ENCODE measurements at regions not wholly inside any gene's neighbourhood (a gene's known extent, or its start where the extent isn't known, plus 50 kb on each side); places are given as distances from the start of the nearest gene placed in this dataset.

GRCh38 chr9:19992556-19992955 is 203.7 kb upstream of the SLC24A2 start:
- no peak for DNase-seq

GRCh38 chr9:19989213-19989612 is 200.4 kb upstream of the SLC24A2 start:
- no peak for DNase-seq

- DNase-seq, result no peak
Observed at GRCh38 chr9:19988281-19988680, 199.4 kb upstream of the SLC24A2 start.

DNA sequence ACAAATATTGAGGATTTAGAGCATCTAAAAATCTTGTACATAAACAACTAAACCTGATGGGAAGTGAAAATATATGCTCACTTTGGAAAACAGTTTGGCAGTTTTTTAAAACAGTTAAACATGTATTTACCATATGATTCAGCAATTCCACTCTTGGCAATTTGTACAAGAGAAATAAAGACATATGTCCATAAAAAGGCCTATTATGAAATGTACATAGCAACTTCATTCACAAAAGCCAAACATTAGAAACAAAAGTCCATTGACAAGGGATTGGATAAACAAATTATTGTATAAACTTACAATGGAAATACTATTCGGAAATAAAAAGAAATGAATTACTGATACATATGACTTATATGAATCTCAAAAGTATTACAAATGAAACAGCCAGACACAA is 196.2 kb upstream of the SLC24A2 start:
- no peak for DNase-seq

GRCh38 chr9:19976226-19976625 is 187.4 kb upstream of the SLC24A2 start:
- no peak for DNase-seq

GRCh38 chr9:19975499-19975898 is 186.7 kb upstream of the SLC24A2 start:
- no peak for DNase-seq

GRCh38 chr9:19969721-19970120 is 180.9 kb upstream of the SLC24A2 start:
- no peak for DNase-seq

GRCh38 chr9:19967888-19968459 is 179.1 kb upstream of the SLC24A2 start:
- no peak for DNase-seq

DNA sequence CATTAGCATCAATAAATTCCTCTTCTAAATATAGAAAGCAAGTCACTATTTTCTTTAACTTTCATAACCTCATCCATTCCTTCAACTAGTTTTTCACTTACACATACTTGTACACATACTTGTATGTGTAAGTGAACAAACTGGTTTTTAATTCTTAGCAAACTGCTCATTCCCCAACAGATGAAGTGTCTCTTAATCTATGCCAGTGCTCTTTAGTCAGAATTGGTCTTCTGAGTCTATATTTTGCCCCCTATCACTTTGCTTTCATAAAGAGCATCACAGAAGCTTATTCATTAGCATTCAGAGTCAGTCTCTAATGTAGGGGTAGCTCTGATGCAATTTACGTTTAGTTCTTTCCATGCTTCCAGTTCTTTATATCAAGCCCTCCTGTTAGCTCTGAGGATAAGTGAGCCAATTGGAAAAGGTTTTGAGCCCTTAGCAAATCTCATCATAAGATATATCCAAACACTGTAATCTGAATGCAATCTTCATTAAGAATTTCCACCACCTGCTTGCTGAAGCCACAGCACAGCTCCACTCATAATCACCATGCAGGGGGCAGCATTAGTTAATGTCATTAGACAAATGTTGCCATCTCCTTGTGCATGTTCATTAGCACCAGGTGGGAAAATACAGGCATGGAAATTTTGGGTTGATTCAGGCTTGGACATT is 178.5 kb upstream of the SLC24A2 start:
- no peak for DNase-seq

GRCh38 chr9:19965336-19965735 is 176.5 kb upstream of the SLC24A2 start:
- no peak for DNase-seq

- no peak for DNase-seq
Observed at GRCh38 chr9:19947996-19948395, 159.2 kb upstream of the SLC24A2 start.

DNA sequence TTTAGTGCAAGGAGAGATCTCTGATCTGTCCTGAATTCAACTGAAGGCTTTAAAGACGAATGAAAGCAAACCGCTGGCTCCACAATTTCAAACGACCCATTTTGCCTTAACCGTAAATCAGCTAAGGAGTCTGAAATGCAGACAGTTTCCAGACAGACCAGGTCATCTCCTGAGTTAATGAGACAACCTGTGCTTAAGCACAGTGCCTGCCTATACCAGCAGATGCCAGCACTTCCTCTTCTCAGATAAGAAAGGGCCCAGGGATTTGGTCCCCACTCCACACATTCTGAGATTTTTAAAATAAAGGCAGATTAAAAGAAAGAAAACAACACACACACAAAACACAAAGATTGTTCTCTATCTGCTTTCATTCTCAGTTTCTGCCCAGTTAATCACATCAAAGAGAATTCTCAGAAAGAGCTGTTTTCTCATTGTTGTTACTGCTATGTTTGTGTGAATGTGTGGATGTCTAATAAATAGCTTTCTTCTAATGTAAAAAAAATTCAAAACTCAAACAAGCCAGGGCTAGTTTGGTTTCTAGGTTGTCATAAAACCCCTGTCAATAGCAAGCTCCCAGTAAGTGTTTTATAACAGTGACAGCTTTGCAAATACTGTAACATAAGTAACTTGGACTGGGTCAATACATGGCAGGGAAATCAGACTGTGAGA is 157.7 kb upstream of the SLC24A2 start:
- no peak for DNase-seq

DNA sequence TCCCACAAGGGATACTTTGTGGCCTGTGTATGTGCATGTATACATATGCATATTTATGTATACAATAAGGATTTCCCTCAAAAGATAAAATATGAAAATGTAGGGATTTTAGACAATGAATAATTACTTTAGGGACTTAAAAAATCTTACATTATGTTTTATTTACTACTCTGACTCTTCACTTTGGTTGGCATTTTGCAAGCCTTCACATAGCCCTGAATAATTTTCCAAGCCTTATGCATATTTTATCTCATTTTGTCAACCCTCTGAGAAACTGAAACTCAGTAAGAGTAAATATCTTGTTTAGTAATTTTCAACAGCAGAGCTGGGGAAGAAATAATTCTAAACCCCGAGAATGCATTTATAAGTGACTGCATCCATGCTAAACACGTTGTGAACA is 153.0 kb upstream of the SLC24A2 start:
- no peak for DNase-seq

DNA sequence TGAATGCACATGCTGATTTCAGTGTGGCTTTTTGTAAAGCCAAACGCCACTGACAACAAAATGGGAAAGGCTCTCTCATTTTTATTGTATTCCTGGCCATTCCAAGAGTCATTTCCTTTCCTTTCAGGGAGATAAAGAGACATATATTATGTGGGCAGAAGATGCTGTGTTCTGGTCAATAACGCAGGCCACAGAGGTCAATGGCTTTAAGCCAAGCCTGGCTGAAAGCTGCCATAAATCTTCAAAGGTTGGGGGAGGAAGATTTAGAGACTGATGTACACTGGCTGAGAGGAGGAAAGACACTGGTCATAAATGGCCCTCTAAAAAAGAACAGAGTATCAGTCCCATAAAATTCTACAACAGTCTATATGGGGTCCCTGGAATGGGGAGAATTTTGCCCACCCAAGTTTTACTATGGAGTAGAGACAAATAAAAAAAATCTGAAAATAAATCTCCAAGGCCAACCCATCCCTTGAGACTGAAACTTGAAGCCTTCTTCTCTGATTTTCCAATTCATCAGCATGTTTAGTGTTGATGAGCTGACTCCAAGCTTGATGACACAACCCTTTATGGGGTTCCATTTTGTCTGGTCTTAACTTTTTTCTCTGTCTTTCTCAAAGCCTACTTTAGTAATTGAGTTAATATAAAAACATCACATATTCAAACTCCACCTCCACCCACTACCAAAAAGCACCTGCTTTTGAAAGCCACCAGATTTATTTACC is 152.1 kb upstream of the SLC24A2 start:
- DNase-seq, result no peak

GRCh38 chr9:19939734-19940278 is 151.0 kb upstream of the SLC24A2 start:
- DNase-seq, result no peak

GRCh38 chr9:19938990-19939733 is 150.3 kb upstream of the SLC24A2 start:
- no peak for DNase-seq

GRCh38 chr9:19937121-19937520 is 148.3 kb upstream of the SLC24A2 start:
- DNase-seq, result no peak

DNA sequence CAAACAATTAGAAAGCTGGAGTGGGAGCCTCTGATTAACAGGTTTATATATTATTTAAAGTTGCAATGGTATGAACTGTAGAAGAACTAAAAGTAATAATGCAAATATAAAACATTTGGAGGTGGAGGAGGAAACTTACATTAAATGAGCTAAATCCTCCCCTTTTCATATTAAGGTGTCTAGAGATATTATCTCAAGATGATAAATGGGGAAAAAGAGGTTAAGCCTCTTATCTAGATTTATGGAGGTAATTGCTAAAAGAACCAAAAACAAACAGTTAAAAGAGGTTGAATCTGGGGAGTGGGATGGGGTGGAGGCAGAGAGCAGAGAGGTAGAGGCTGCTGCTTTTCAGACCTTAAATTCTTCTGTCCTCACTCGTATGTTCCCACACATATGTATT is 147.8 kb upstream of the SLC24A2 start:
- no peak for DNase-seq

DNA sequence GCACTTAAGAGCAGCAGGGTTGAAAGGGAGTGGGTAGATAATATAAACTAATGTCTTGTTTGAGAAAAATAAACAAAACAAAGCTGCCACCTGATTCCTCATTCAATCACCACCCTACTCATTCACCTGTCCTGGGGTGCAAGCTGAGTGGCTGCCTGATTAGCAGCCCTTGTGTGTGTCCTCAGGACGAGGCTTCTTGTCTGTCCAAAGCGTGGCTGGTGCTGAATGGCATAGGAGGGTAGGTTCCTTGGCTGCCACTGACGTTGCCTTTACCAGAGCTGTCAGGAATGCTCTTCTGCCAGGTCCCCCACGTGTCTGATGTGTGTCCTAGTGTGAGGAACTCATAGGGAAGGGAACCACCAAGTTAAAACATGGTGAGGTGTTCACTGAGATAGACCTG is 146.6 kb upstream of the SLC24A2 start:
- DNase-seq, result no peak

GRCh38 chr9:19934301-19934871 is 145.5 kb upstream of the SLC24A2 start:
- DNase-seq, result no peak

DNA sequence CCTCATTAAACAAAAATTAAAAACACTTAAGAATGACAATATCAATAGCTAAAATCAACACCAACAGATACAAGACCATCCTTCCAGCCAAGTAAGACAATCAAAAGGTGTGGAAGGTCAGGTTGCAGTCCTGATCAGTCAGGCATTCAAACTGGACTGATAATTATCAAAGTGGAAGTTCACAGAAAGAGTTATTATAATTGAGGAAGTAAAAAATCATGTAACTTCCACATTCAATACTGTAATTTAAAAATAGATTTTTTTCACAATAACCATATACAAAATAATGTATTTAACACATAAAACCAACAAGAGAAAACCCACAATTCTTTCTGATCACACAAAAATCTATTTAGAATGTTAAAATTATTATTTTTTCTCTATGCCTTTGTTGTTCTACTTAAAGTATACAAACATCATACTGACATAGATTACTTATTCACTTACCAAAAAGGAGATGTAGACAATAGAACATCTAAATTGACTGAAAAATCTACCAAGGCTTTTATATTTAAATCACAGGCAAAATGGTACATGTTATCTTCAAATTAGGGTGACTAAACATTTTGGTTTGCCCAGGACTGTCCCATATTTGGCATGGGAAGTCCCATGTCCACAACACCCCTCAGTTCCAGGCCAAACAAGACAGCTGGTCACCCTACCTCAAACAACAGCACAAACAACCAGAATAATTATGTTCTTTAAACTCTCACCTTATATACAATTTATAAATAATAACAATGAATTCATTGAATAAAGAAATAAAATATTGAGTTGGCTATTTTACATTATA is 142.5 kb upstream of the SLC24A2 start:
- DNase-seq, result no peak

GRCh38 chr9:19927560-19927959 is 138.7 kb upstream of the SLC24A2 start:
- no peak for DNase-seq

Measured in NCI-H2029 treated with DMSO at 0.1 percent for 48 hours (cell line).